ENCODE measurements at regions not wholly inside any gene's neighbourhood (a gene's known extent, or its start where the extent isn't known, plus 50 kb on each side); places are given as distances from the start of the nearest gene placed in this dataset.

DNA sequence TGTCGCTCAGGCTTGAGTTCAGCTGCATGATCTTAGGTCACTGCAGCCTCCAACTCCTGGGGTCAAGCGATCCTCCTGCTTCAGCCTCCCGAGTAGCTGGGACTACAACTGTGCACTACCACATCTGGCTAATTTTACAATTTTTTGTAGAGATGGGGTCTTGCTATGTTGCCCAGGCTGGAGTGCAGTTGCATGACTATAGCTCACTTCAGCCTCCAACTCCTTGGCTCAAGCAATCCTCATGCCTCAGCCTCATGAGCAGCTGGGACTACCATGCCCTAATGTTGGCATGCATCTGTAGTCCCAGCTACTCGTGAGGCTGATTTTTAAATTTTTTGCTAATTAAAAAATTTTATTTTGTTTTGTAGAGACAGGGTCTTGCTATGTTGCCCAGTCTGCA, 101.9 kb upstream of the NPTX2 start:
- DNase-seq (ENCODE audit: low read depth in 2 of 2), result no peak

DNA sequence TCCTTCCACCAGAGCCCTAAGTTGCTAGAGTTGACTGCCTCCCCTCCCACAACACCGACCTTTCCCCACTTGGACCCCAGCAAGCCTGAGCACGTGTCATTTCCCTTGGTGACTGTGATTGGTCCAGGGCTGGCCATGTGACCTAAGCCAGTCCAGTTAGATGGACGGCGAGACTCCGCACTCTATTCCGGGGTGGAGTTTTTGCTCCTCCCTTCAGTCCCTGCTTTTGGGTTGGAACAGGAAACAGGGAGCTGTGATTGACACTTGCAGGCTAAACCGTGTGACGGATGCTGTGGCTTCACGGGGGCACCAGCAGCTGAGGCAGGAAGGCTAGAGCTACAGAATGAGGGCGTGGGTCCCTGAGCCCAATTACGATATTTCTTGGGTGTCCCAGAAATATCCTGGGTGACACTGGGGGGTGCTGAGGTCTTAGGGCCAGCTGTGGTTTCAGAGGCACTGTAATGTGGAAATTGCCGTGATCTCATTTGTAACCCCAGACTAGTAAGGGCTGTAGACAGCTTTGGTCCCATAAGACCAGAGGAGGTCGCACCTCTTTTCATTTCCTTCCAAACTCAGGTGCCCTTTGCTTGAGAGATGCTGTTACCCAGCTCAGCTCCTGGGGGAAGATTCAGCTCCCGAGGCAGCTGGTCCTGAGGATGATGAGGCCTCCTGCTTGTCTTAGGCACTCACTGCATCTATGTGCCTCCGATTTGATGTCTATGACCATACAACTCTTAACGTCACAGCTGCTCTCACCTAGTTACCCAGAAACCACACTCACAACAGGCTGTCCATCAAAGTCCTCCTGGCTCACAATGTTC, 102.7 kb upstream of the NPTX2 start:
- DNase-seq (ENCODE audit: low read depth in 2 of 2), result no peak

DNA sequence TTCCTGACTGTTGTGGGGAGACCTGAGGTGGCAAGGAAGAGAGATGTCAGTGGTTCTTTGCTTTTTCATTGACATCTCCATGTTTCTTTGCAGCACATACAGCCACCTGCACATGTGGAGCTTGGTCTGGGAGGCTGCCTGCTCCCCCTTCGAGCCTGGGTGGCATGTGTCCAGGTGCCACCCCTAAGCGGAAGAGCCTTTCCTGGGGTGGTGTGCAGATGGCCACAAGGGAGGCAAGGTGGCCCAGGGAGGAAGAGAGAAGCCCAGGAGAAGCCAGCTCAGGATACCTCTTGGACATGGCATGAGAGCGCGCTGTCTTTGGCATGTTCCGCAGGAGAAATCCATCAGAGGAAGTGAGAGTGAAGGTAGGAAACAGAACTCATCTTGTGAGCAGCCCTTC, 105.9 kb upstream of the NPTX2 start:
- DNase-seq (ENCODE audit: low read depth in 2 of 2), result no peak

DNA sequence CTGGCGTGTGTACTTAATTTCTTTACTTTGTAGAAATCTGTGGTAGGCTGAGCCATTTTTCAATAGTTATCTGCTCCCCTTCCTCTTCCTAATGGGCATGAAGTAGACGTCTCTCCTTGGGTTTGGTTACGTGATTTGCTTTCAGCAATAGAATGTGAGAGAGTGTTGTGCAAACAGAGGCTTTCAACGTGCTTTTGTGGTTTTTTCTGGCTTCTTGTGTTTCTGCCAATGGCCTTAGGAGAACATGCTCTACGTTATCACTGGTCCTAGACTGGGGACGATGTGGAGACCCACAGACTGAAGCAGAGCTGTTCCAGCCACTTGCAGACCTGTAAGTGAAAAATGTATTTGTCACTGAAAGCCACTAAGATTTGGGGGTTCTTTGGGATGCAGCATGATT, 107.2 kb upstream of the NPTX2 start:
- DNase-seq (ENCODE audit: low read depth in 2 of 2), result no peak

DNA sequence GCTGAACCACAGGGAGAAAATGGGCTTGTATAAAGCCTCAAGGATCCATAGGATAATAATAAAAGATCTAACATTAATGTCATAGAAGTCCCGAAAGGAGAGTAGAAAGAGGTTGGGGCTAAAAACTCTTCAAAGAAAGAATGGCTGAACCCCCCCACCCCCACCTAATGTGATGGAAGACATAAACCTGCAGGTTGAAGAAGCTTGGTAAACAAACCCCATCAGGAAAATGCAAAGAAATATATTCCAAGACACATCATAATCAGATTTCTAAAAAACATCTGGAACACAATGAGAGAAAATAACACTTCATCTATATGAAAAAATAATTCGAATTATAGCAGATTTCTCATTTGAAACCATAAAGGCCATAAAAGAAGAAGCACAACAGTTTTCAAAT, 105.6 kb upstream of the BAIAP2L1 start:
- DNase-seq (ENCODE audit: low read depth in 2 of 2), result no peak

DNA sequence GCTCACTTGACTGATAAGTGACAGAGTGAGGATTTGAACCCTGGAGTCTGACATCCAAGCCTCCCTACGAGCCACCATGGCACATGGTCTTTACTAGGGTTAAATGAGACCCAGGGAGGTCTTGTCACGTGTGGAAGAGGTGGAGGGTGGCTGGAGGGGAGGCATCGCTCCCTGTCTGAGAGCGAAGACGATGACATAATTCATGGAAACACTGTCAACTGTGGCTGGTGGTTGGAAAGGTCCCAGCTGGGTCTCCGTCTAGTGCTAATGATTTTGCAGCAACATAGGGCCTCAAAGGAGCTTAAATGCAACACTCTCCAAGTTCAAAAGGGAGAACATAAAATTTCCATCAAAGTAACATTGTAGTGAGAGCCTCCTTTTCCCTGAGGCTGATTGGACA, 99.9 kb upstream of the BAIAP2L1 start:
- no peak for DNase-seq (ENCODE audit: low read depth in 2 of 2)

DNA sequence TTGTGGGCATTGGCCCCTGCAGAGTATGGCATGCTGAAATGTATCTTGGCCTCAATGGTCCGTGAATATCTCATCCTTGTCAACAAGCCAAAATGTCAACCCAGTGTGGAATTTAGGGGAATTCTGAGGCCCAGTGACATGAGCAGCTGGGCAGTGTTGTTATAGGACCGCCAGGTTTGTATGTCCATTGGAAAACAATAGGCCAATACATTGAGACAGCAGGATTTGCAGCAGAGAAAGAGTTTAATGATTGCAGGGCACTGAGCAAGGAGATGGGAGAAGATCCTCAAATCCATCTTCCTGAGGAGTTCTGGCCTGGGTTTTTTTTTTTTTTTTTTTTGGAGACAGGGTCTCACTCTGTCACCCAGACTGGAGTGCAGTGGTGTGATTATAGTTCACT, 95.7 kb upstream of the BAIAP2L1 start:
- no peak for DNase-seq (ENCODE audit: low read depth in 2 of 2)

DNA sequence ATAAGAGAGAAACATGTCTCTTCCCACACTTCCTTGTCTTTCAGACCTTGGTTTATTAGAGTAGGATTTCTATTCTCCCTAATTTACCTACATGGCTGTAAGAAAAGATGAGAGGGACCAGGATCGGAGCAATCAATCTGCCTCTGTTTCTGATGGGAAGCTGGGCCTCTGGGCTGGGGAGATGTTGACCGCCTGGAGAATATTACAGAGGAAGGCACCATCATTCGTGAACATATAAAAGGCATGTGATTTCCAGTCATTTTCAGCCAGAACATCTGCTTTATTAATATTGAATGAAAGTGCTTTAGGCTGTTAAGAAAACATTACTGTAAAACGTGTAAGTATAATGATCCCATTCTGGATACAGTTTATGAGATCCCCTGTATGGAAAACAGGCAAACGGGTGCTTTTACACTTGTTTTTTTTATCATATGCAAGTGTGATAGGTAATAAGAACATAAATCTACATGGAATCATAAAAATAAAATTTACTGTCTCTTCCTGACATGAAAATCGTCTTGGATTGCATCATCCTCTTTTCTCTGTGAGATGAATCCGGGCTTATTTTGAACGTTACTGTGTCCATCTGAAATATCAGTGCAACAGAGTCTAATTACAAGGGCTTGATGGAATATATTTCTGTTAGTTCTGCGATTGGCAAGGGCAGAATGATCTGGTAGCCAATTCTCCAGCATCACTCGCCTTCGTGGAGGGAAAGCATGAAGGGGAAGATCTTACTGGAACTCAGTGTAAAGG, 94.5 kb upstream of the BAIAP2L1 start:
- DNase-seq (ENCODE audit: low read depth in 2 of 2), result no peak

DNA sequence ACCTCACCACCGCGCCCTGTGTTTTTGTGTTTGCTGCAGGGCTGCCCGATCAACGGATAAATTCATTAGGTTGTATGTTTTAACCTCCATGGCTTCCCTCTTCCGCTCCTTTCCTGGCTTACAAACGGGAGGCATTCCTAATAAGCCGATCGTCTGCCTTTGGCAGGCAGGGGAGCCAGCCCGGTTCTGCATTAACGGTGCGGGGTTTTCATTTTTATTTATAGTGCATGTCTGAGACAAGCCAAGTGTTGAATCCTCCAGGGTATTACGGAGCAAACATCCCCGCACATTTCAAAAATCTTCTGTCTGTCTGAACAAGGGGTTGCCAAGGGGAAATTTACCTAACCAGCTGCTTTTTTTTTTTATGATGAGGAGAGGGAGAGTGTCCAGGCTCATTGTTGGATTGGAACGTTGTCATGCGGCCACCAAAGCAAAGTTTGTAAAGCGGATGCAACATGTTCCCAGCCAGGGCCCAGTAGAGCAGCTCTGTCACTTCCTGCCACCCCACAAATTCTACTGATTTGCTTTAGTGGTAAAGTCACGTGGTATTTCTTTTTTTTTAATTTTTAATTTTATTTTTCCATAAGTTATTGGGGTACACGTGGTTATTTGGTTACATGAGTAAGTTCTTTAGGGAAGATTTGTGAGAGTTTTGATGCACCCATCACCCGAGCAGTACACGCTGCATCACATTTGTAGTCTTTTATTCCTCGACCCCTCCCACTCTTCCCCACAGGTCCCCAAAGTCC, 92.3 kb upstream of the BAIAP2L1 start:
- DNase-seq (ENCODE audit: low read depth in 2 of 2), result no peak

DNA sequence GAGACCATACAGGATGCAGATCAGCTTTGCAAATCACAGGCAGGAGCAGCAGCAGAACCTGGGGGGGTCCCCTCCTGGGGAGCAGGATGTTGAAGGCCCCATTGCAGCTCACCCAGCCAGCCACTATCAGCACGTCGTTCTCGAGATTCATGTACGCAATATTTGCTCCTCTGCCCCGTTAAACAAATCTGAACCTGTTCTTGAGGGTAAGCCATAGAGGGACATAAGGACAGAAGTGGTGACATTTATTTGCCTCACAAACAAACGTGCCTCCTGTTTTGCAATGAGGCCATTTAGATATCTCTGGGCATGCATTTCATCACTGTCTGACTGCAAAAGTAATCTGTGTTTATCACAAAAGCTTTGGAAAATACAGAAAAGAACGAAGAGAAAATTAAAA, 87.3 kb upstream of the BAIAP2L1 start:
- DNase-seq (ENCODE audit: low read depth in 2 of 2), result no peak

DNA sequence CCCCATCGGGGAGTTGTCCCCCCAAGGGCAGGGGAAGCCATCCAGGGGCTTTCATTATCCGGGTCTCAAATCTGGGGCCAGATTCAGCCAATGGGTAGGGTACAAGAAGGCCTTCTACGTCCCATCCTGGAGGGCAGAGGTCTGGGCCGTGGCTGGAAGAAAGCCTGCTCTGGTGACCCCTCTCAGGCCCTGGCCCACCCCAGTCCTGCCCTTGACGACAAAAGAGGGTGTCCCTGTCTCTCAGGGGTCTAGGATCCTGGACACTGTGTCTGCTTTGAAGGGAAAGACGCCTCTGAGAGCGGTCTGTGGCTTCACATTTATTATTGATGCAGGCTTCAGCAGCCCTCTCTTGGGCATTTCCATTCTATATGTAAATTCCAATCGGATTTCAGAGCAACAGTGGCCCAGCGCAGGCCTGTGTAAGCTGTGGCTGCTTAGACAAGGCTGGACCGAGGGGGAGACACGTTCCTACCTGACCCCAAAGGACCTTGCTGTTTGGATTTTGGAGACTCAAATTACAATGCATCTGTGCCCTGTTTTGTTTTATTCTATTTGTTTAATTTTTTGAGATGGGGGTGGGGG, 83.2 kb upstream of the BAIAP2L1 start:
- no peak for DNase-seq (ENCODE audit: low read depth in 2 of 2)

DNA sequence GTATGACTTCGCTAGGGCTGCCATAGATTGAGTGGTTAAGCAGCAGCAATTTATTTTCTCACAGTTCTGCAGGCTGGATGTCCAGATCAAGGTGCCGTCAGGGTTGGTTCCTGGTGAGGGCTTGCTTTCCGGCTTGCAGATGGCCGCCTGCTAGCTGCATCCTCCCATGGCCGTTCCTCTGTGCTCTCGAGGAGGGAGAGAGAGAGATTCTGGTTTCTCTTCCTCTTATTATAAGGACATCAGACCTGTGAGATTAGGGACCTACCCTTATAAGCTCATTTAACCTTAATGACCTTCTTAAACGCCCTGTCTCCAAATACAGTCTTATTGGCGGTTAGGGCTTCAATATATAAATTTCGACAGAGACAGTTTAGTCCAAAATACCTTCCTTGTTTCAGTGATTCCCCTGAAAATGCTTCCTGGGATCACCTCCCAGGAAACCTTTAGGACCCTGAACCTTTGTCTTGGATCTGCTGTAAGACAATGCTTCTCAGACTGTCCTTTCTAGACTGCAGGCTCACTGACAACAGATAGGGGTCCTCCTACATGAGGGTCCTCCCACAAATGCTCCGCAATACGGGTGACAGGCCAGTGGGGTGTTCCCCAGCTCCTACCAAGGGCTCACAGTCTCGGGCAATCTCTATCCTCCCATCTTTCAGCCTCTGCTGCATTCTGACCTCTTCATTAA, 82.5 kb upstream of the BAIAP2L1 start:
- DNase-seq (ENCODE audit: low read depth in 2 of 2), result no peak

DNA sequence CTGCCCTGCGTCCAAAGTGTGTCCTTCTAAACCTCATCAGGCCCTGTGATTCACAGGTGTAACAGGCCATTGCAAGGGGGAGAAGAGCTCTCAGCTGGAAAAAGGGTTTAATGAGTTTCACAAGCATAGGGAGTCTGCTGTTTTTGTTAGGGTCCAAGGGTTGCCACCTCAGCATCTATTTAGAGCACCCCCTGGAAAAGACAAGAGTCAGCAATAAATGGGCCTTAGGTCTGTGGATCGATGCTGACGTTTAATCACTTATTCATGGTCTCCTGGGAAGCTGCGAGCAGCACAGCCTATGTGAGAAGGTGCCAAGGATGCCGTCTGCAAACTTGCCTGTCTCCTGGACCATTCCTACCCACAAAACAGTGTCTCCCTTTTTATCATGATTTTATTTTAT, 78.4 kb upstream of the BAIAP2L1 start:
- DNase-seq (ENCODE audit: low read depth in 2 of 2), result no peak

DNA sequence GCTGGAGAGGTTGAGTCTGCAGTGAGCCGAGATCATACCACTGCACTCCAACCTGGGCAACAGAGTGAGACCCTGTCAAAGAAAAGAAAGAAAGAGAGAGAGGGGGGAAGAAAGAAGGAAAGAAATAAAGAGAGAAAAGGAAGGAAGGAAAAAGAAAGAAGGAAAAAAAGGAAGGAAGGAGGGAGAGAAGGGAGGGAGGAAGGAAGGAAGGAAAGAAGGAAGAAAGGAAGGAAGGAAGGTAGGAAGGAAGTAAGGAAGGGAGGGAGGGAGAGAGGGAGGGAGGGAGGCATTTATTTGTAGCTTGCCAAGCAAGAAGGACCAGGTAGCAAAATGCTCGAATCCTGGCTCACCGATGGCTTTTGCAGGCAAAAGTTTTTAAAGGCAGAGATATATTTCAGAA, 74.5 kb upstream of the BAIAP2L1 start:
- no peak for DNase-seq (ENCODE audit: low read depth in 2 of 2)

DNA sequence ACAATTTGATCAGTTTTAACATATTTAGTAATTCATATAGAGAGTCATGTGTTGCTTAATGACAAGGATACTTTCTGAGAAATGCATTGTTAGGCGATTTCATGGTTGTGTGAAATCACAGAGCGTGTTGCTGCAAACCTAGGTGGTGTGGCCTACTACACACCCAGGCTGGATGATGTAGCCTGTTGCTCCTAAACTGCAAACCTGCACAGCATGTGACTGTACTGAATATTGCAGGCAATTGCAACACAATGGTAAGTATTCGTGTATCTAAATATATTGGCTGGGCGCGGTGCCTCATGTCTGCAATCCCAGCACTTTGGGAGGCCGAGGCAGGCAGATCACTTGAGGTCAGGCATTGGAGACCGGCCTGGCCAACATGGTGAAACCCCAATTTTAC, 73.7 kb upstream of the BAIAP2L1 start:
- DNase-seq (ENCODE audit: low read depth in 2 of 2), result no peak

DNA sequence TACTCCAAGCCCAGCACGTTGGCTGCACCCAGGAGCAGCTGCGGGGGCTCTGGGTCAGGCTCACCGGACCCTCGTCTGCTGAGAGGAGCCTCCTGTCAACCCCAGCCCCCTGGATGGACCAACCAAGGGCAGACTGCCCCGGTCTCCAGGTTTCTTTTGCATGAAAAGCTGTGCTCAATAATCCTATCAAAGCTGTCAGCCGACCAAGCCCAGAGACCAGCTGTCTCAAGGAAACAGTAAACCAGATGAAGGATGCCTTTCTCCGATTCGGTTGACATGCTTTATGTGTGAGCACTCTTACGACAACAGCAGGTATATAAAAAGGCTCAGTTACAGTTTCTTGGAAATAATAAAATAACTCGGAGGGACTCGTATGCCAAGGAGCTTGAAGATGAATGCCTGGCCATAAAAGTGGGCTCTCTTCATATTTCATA, 71.6 kb upstream of the BAIAP2L1 start:
- no peak for DNase-seq (ENCODE audit: low read depth in 2 of 2)

DNA sequence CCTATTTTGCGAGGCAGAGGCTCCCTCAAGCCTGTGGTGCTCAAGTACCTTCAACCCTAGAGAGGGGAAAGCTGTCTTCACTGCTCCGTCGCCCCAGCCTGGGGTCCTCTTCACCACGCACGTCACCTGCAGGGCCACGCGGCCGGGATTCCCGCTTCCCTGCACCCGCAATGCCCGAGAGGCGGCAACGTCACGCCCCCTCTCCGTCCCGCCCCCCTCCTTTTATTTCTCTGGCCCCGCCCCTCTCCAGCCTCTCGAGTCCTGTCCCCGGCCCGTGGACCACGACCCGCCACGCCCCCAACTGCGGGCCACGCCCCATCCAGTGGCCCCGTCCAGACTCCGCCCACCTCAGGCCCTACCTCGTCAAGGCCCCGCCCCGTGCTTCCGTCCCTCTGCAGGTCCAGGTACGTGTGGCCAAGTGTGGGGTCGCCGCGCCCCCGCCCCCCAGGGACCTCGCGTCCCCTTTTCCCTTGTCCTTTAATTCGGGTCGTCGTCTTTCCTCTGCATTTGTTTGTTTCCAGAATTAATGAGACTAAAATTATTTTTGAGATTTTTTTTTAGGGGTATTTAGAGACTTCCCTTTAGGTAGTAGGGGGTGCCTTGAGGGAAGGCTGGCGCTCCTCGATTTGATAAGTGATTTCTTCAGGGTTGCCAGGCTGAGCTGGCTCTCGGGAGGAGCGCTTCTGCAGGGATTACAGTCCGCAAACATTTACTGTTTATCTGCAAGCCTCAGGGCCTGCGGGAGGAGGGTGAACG, 69.8 kb upstream of the BAIAP2L1 start:
- peak in 1 of 2 donors; percentile 6 for DNase-seq (ENCODE audit: low read depth in 2 of 2)

DNA sequence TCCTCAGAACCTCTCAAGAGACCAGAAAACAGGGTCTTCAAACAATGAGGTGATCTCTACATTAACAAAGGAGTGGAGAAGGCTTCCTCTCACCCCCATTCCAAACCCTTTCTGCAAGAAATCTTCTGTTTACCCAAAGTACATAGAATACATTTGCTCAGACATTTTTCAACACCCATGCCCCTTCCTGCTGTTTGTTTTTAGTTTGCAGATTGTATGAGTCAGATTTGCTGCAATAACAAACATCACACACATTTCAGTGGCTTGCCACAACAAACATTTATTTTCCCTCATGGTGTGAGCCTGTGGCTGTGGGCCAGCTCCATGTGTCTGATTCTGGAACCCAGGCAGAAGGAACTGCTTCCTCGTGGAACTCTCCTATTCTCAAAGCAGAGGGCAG, 68.2 kb upstream of the BAIAP2L1 start:
- no peak for DNase-seq (ENCODE audit: low read depth in 2 of 2)

DNA sequence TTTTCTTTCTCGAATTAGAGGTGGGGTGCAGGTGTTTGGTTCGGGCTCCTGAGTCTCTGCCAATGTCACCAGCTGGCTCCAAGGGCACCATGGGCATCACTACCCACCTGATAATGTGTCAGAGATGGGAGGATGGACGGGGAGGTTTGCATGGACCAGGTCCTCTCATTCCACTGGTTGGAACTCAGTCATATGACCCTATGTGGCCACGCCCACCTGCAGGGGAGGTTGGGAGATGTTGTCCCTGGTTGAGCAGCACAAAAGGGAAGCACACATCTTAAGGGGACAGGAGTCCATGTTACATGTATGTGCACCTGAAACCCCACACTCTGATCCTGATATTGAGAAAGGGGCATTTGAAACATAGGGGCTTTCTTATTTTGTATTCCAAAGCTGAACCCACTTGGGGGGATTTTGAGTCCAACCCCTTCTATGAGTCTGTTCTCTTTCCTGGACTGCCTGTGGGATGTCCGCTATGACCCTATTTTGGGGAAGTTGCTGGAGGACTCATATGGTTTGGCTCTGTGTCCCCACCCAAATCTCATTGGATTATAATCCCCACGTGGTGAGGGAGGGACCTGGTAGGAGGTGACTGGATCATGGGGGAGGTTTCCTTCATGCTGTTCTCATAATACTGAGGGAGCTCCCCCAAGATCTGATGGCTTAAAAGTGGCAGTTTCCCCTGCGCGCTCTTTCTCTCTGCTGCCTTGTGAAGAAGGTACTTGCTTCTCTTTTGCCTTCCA, 66.9 kb upstream of the BAIAP2L1 start:
- DNase-seq (ENCODE audit: low read depth in 2 of 2), result no peak

DNA sequence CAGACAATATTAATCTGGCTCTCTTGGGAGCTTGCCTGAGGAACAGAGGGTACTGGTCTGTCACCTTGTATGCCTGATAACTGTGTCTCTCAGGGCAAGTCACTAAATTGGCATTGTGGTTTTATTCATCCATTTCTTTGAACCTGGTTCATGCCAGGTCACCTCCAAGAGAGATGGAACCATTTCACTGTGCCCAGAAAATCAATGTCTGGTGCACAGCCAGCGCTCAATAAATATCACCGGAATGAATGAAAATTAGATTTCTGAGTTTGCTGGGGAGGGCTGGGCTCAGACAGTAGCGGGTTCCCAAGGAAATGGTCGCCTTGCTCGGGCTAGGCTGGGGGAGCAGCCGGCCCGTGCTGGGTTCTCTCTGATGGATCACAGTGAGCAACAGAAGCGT, 64.1 kb upstream of the BAIAP2L1 start:
- no peak for DNase-seq (ENCODE audit: low read depth in 2 of 2)

Data from stimulated activated CD8-positive, alpha-beta memory T cell treated with anti-CD3 and anti-CD28 coated beads, Interleukin-2, amount 100 ng/mL, for 1 hour (primary cell).